ENCODE measurements at regions not wholly inside any gene's neighbourhood (a gene's known extent, or its start where the extent isn't known, plus 50 kb on each side); places are given as distances from the start of the nearest gene placed in this dataset.

DNA sequence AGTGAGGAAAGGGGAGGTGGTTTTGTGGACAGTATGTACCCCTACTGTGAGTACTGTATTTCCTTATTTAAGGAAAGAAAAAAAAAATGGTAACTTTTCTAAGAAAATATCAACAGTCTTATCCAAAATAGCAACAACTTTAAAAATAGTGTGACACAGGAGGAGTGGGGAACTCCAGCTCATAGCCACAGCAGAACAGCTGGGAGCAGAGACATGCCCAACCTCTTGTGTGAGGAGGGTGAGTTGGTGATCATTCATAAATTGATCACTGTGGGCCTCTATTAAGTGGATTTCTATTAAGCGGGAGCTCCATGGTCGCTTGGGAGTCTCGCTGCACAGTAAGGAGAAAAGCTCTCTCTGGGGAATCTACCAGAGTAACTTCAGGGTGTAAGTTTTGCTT, 158.8 kb upstream of the DUSP10 start:
- DNase-seq: no peak

DNA sequence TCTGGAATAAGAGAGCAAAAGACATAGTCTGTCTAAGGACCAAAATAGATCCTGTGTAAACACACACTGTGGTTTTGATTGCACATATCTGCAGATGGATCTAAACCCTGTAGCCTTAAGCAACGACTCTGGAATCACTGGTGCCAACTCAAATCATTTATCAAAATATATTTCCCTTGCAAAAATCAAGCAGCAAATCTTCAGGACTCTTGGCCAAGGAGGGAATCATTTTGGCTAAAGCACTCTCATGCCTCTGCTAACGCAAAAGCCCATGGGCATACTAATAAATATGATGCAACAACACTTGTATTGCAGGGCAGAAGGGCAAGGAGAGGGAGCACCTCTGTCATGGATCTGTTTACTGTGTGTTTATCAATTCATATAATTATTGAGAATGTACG, 155.4 kb upstream of the DUSP10 start:
- DNase-seq: no peak

DNA sequence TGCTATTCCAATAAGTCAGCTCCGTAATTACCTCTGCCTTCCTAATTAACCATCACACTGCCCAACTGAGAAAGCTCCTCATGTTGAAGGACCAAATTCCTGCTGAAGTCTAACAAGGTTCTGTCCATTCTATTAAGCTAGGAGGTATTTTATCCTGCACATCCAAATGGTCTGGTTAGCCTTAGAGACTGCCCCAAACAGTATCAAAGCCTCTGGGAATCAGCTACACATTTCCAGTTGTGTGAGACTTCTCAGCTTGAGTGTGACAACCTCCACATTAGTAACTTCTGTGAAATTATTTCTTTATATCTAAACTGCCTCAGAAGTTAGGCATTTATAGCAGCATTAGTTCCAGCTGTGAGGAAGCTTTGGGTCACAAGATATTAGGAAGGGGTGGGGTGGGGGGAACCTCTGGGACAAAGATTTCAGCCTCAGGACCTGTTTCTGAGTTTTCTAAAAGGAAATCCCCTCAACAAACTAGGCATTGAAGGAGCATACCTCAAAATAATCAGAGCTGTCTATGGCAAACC, 150.5 kb upstream of the DUSP10 start:
- no peak for DNase-seq

DNA sequence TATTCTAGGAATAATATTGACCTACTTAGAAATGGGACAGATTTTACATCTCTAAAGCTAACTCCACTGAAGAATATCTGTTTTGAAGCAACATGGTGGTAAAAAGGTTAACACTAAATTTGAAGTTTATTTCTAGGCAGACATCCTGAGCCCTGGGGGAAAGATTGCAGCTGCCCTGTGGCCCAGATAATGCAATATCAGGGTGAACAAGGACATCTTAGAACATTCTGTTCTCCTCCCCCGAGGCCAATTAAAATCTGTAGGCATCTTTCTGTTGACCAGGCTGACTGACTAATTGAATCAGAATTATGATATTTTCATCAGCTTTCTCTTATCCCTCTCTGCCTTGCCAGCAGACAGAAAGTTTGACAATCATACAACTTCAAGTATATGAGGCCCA, 149.8 kb upstream of the DUSP10 start:
- no peak for DNase-seq

DNA sequence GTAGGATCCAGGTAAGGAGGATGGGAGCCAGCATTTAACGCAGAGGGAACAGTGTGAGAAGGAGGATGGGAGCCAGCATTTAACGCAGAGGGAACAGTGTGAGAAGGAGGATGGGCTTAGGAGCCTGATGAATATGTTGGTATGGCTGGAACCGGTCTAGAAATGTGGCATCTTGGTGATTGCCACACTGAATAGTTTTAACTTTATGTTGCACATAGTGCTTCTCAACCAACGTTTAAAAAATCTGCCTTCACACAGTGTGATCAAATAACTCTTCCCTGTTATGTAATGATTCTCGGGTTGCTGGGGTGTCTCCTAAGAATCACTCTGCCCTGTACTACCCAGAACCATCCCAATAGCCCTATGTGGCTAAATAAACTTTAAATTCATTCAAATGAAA, 146.9 kb upstream of the DUSP10 start:
- DNase-seq: no peak

DNA sequence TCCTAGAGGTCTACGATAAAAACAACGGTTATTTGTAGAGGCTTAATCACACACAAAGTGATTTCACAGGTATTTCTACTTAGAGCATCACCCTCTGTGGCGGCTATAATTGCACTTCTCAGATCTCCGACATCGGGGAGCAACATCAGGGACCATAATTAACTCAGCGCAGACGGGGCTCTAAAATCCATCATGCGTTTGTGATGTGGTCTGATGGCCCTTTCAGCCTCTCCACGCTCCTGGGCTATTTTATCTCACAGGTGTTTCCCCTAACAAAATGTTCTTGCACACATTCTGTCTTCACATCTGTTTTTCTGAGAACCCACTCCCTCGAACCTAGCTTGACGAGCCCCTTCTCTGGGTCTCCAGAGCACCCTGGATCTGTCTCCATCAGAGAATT, 146.3 kb upstream of the DUSP10 start:
- DNase-seq: no peak

DNA sequence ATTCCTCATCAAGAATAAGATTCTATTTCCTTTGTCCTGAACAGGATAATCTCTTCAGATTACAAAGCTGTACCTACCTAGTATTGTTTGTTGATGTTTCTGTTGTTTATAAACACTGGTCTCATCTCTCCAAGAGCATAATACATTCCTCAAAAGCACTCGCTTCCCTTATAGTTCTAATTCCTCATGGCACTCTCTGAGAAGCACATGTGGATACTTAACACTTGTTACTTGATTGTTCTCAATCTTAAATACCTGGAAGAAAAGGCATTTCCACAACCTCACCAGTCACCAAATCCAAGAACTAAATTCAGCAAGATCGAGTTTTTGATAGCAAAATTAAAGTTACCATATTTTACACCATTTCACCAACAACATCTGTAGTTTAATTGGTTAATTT, 145.9 kb upstream of the DUSP10 start:
- DNase-seq: no peak

DNA sequence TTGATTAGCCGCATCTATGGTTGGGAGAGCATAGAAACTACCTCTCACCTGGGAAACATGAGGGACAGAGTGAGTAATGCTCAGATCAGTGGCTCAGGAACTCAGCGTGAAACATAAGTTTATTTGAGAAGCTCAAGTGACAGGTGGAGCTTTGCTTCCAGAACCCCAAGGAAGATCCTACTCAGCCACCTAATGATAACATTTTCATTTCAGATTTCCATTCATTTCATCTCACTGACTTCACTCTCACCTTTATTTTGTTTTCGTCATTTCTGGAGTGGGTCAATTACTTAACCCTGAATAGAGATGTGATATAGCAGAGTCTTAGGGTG, 145.5 kb upstream of the DUSP10 start:
- DNase-seq: no peak

DNA sequence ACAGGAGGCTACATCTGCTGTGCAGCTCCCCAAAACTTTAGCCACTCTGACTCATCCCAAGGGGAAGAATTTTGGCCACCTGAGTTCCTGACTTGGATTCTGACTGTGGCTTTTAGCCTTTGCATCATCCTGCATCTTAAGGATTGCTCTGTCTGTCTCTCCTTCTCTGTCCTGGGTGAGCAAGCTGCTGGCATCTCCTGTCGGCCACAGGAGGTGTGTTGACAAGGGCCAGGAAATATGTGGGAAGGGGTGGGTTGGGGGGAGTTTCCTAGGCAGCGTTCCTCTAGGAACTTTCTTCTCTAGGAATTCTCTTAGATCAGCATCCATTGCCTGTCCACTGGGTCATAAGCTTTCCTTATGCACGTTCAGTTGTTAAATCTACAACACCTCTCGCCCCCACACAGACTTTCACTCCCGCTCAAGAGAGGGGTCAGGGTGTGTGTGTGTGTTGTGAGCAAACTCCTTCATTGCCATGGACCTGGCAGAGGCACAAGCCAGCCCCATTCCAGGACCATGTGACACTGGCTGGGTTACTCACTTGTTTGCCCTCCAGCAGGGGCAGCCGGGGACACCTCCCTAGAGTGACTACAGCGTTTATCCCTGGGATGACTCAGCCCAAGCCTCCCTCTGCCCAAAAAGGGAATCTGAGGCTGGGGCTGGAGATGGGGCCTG, 145.0 kb upstream of the DUSP10 start:
- no peak for DNase-seq

DNA sequence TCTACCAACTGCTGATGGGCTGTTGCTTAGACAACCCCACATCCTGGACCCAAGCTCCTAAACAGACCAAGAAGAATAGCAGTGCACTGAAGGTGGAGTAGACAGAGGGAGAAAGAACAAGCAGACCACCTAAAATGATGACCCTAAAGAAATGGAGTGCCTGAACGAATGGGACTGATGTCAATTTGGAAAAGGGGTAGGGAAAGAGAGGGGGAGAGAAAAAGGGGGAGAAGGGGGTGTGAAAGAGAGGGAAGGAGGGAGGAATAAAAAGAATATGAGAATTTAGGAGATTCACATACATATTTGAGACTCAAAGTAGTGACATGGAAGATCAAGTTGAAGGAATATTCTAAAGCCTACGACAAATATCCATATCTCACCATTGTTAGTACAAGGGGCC, 144.4 kb upstream of the DUSP10 start:
- DNase-seq: no peak

DNA sequence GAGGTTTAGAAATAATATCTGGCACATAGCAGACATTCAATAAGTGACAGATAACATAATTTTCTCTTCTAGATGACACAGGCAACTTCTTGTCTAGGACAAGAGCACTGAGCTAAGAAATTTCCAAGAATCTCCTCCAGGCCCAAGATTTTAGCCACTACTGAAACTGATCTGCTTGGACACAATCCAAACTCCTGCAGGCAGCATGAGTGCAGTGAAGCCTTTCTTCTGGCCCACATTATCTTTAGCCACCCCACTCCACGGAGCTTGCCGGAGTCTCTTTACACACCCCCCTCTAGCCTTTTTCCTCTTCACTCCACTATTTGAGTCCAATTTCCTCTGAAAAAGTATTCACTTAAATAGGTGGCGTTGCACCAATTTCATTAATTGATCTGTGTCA, 142.9 kb upstream of the DUSP10 start:
- DNase-seq: no peak

DNA sequence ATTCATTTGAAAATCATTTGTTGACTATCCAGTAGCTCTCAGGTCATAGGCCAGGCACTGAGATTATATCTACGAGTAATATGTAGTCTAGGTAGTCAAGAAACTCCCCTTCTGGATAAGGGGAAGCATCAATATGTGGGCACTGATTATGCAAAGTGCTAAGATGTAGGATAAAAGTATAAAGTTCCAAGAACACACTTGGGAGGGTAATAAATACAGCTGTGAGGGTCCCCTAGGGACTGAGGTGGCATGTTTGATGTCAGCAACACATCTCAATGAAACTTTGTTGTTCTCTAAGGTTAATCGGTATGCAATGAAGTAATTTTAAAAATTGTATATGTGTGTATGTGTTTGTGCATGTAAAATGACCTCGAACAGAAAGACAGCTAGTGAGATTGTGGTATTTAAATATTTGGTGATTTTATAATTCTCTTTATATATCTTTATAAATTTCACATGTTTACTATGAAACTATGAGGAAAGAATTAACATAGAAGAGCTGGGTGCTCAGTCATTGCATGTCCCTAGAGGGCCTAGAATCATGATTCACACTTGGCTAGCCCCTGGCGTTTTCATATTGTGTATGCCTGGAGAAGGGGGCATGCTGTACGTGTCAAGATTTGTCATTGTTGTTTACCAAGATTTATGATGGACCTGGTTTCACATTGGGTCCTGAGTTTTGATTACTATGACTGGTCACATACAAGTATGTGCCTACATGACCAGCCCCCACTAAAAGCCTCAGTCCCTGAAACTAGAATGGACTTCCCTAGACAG, 140.1 kb upstream of the DUSP10 start:
- DNase-seq: no peak

DNA sequence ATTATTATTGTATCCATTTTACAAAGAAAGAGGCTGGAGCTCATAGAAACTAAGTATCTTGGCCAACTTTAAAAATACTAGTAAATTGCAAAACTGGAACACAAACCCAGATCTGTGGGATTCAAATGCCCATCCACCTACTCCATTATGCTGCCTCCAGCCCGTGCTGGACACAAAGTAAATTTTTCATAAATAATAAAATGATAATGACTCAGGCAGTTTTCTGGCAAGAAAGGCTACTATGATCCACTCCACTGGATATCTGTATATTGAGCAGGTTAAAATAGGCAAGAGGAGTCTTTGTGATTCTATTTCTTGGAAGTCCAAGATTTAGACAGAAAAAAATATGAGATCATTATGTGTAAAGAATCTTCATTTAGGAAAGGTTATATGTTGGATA, 138.3 kb upstream of the DUSP10 start:
- no peak for DNase-seq

DNA sequence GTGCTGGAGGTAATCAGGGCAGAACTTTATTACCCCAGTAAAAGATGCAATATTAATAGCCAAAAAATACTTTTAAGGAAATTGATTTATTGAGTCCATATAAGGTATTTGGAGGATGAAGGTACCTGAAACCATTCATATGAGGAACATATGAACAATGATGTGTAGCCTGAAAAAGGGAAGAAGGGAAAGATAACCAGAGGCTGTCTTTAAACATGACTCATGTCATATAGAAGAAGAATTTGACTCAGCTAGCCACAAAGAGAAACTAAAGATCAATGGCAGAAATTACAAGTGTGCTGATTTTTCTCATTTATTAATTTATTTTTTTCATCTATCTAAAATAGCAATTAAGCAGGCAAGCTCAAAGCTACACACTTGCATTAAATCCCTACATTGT, 136.2 kb upstream of the DUSP10 start:
- no peak for DNase-seq

DNA sequence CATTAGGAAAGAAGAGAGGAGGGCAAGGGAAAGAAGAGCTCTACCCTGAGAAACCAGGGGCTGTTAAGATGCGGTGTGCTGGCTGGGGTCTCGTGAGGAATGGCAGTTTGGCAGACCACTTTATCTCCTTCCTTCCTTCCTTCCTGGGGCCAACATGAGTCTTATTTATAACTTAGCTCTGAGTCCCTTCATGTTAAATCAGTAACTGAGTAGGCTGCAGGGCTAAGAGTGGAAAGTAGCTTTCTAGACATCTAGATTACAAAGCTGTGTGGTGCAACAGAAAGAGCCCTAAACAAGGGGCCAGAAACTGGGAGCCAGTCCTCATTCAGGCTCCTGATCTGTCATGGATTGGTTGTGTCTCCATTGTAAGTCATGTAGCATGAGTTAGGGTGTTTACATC, 135.4 kb upstream of the DUSP10 start:
- no peak for DNase-seq

DNA sequence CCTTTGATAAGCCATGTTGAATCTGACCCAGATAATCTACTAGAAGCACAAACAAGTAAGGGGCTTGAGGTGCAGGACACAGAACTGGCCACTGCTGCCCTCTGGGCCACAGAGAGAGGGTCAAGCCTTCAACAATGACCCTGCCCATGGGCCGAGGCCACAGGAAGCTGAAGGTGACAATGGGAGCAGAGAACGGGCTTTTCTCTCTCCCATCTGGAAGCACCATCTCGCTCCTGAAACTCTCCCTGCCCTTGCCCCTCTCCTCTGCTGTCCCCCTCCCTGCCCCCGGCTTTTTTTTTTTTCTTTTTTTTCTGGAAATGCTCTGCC, 133.1 kb upstream of the DUSP10 start:
- DNase-seq: no peak

DNA sequence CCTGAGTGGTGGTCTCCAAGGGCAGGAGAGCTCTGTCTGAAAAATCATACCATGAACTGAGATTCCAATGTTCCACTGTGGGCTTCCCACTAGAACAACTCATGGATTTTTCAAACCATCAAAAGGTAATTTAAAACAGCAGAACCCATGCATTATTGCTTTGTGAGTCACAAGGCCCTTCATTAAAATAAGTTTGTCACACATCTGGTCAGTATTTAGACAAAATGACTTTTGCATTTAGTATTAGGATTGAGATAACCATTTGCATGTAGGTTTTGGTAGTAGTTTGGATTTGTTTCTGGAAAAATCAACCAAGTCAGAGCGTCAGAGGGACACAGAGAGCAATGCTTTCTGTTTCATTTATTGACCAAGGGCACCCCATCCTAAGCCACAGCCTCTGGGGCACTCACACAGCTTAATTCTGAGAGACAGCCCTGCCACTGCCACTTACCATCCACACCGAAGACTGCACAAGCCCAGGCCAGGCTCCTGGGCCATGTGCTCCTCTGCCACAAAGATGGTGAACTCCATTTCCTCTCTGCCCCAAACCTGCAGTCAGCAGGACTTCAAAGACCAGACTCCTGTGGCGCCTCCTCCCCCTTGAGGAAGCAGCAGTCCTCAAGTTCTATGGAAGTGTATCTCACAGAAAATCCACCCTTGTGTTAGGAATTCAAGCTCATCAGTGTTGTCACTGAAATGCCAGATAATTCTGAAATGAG, 132.6 kb upstream of the DUSP10 start:
- no peak for DNase-seq

DNA sequence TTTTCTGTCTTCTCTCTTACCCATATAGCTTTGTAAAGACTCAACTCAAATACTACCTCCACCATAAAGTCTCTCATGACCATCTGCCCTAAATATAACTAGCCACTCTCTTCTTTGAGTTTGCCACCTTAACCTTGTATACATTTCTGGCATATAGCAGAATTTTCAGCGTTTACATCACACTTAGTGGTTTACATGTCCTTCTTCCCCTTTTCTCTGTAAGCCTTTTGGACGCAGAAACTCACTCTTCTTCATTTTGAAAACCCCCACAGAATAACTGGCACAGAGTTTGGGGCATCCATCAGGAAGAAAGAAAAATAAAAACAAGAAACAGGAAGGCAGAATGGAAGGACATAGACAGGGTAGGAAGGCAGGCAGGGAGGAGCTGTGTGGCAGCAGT, 131.8 kb upstream of the DUSP10 start:
- no peak for DNase-seq

DNA sequence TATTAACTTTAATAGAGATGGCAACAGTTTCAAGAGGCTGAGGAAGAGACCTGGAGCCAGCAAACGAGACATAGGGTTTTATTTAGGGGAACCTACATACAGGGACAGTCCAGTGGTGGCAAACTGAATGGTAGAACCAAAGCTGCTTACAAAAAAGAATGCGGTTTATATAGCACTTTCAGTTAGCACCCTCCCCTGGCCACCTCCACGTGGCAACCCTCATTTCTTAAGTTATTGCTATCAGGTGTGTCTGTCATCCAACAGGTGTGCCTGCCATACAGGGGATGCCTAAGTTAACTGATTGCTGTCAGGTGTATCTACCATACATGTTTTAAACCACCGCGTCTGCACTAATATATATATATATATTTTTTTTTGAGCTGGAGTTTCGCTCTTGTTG, 129.2 kb upstream of the DUSP10 start:
- no peak for DNase-seq

DNA sequence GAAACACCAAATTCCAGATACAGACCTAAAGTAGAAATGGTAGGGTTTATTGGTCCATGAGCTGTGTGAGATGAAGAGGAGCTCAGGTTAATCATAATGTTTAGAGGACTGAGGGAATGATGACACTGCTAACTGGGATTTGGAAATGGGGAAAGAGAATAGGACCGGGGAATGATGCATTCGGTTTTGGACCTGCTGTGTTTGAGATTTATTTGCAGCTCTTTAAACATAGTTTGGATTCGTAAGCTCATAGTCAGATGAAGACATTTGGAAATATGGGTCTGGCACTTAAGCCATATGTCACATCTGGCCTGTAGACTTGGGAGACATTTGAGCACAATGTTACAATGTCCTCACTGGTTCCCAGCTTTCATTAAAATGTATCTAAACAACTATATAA, 127.9 kb upstream of the DUSP10 start:
- no peak for DNase-seq

DNA sequence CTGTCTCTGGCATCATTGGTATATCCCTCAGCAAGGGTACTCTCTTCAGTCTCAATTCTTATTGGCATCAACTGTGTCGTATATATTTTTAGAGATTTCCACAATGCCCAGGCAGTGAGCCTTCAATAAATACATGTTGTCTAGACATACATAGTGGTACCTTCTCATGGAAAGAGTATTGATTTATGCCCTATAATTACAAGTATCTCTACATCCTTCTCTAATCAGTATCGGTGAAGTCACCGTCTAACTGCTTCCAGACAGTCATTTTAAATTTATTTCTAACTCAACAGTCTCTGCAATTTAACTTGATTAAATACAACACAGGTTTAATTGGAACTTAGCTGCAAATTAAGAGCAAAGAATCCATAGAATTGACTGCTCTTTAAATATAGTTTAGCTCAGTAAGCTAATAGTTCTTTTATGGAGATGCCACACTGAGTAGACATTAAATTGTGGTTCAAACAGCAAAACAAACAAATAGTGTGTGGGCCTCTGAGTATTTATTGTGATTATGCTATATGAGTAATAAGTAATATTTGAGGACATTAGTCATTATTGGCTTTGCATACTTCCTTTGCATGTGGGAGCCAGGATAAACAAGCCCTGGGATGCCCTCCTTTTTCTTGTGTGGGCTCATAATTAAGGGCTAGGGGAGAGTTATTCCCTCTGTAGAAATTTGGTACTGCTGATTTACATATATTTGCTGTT, 126.9 kb upstream of the DUSP10 start:
- no peak for DNase-seq

DNA sequence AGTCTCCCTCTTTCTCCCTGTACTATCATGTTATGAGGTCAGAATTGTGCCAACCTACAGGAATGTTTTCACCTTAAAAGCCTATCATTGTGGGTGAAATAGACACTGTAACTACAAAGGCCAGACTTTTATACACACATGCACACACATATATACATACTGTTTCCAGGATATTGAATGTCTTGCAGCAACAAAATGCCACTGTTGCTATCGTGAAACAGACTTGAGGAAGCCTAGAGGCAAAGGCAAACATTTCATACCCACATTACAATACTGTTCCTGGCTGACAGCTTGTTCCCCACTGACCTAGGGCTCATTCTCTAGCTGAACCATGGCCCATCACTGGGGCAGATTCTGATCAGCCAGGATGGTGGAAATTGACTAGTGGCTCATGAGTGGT, 125.1 kb upstream of the DUSP10 start:
- no peak for DNase-seq

DNA sequence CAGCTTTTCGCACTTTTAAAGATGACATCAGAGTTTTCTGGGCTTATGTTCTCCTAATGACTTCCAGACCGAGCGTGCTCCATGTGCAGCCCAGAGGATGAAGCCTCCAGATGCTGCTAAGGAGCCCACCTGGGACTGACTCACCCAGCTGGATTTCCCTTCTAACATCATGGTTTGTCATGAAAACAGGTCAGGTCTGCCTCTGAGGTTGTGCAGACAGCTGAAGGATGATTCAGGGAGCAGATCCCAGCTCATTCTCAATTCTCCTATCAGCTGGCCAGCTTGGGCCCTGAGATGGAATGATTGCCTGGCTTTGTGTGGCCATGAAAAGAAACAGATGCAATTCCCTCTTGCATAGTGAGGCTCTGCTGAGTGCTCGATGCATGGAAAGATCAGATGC, 123.9 kb upstream of the DUSP10 start:
- DNase-seq: no peak

DNA sequence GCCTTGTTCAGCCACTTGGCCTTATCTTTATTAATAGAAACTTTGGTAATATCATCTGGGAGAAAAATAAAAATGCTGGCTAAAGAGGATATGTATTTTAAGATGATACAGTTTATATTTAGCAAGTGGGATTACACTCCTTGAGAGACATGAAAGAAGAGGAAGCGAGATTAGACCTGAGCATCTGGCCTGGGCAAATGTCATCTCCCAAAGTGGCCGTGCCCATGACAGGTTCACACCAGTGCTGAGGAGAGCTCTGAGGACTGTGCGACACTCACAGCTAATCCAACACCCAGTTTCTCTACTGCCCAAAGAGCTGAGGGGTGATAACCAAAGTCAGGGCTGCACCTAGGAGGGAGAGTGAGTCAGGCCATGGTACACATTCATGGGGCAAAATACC, 121.7 kb upstream of the DUSP10 start:
- DNase-seq: no peak
